ENCODE measurements at regions not wholly inside any gene's neighbourhood (a gene's known extent, or its start where the extent isn't known, plus 50 kb on each side); places are given as distances from the start of the nearest gene placed in this dataset.
"Not testable (repeated sequence)": the region's sequence is repeated elsewhere in the genome, so short reads cannot be mapped to it uniquely, and the experiment has no call there.

- Histone ChIP-seq H3K9me3 (no peaks in the 10 kb centered on the region), H3K4me3 (no peak overlapping the region), H3K36me3 (ENCODE audit: insufficient read depth in 1 of 2, low read depth in 1 of 2) (no peaks in the 10 kb centered on the region), H3K27me3 (ENCODE audit: insufficient read depth in 3 of 3, low read length in 2 of 3) (no peaks in the 10 kb centered on the region), H3K4me1 (no peaks in the 10 kb centered on the region), H3K27ac (no peak overlapping the region)
- intact Hi-C loops (cut with DNase I) = no loop called here
- WGBS, 3 donors = 92 to 97% (median 95%) methylated on average over 11 to 12 of the region's 12 CpGs
- no peak for TF ChIP-seq CTCF (IDR thresholded peaks at IDR 0.05)
- ATAC-seq = no peak
- no peak for DNase-seq
Measured at GRCh38 chrX:121871122-121871521, 823.7 kb downstream of the GLUD2 start.

- no peaks in the 10 kb centered on the region for H3K36me3 ChIP-seq (ENCODE audit: insufficient read depth in 1 of 2, low read depth in 1 of 2)
- H3K4me1 ChIP-seq = no peaks in the 10 kb centered on the region
- no peak overlapping the region for H3K27ac ChIP-seq
- no peak for ATAC-seq
- no peaks in the 10 kb centered on the region for H3K27me3 ChIP-seq (ENCODE audit: insufficient read depth in 3 of 3, low read length in 2 of 3)
- H3K4me3 ChIP-seq = no peak overlapping the region
- no peak for TF ChIP-seq CTCF (IDR thresholded peaks at IDR 0.05)
- DNase-seq = no peak
- intact Hi-C loops (cut with DNase I) = no loop called here
- H3K9me3 ChIP-seq = no peaks in the 10 kb centered on the region
Measured at GRCh38 chrX:121876305-121876704, 828.9 kb downstream of the GLUD2 start.

GRCh38 chrX:121877337-121877736, 829.9 kb downstream of the GLUD2 start:
- DNase-seq; H3K27me3 ChIP-seq (ENCODE audit: insufficient read depth in 3 of 3, low read length in 2 of 3); intact Hi-C loops (cut with DNase I); H3K4me3 ChIP-seq; H3K27ac ChIP-seq; H3K9me3 ChIP-seq; ATAC-seq; H3K4me1 ChIP-seq; H3K36me3 ChIP-seq (ENCODE audit: insufficient read depth in 1 of 2, low read depth in 1 of 2): not testable (repeated sequence)
- 89 to 93% (median 90%) methylated on average over 9 to 18 of the region's 18 CpGs for WGBS, 3 donors

GRCh38 chrX:121886557-121886956, 839.1 kb downstream of the GLUD2 start:
- intact Hi-C loops (cut with DNase I) = no loop called here
- WGBS, 3 donors = 63 to 79% (median 74%) methylated on average over 2 of the region's 2 CpGs
- Histone ChIP-seq H3K9me3 (no peaks in the 10 kb centered on the region), H3K4me3 (no peak overlapping the region), H3K4me1 (no peaks in the 10 kb centered on the region), H3K27me3 (ENCODE audit: insufficient read depth in 3 of 3, low read length in 2 of 3) (no peaks in the 10 kb centered on the region), H3K36me3 (ENCODE audit: insufficient read depth in 1 of 2, low read depth in 1 of 2) (no peaks in the 10 kb centered on the region), H3K27ac (no peak overlapping the region)
- no peak for ATAC-seq
- TF ChIP-seq CTCF (IDR thresholded peaks at IDR 0.05) = no peak
- DNase-seq = no peak

- Histone ChIP-seq H3K9me3 (no peaks in the 10 kb centered on the region), H3K27ac (no peak overlapping the region), H3K27me3 (ENCODE audit: insufficient read depth in 3 of 3, low read length in 2 of 3) (no peaks in the 10 kb centered on the region), H3K4me3 (no peak overlapping the region), H3K4me1 (no peaks in the 10 kb centered on the region), H3K36me3 (ENCODE audit: insufficient read depth in 1 of 2, low read depth in 1 of 2) (no peaks in the 10 kb centered on the region)
- no peak for ATAC-seq
- TF ChIP-seq CTCF (IDR thresholded peaks at IDR 0.05) = no peak
- intact Hi-C loops (cut with DNase I) = no loop called here
- WGBS, 3 donors = 82 to 95% (median 91%) methylated on average over 3 of the region's 3 CpGs
- no peak for DNase-seq
Measured at GRCh38 chrX:121894756-121895155, 847.3 kb downstream of the GLUD2 start.
